ENCODE measurements at regions not wholly inside any gene's neighbourhood (a gene's known extent, or its start where the extent isn't known, plus 50 kb on each side); places are given as distances from the start of the nearest gene placed in this dataset.

GRCh38 chr18:78571063-78571785 is 408.4 kb upstream of the SALL3 start:
- DNase-seq (ENCODE audit: low read depth) = no peak

GRCh38 chr18:78571831-78572347 is 407.7 kb upstream of the SALL3 start:
- DNase-seq (ENCODE audit: low read depth) = no peak

GRCh38 chr18:78573773-78574172 is 405.8 kb upstream of the SALL3 start:
- no peak for DNase-seq (ENCODE audit: low read depth)

GRCh38 chr18:78576967-78577366 is 402.7 kb upstream of the SALL3 start:
- no peak for DNase-seq (ENCODE audit: low read depth)

- no peak for DNase-seq (ENCODE audit: low read depth)
Observed at GRCh38 chr18:78579449-78579848, 400.2 kb upstream of the SALL3 start.

GRCh38 chr18:78579854-78580577 is 399.6 kb upstream of the SALL3 start:
- DNase-seq (ENCODE audit: low read depth) = no peak

- no peak for DNase-seq (ENCODE audit: low read depth)
Observed at GRCh38 chr18:78580835-78581339, 398.7 kb upstream of the SALL3 start.

- no peak for DNase-seq (ENCODE audit: low read depth)
Observed at GRCh38 chr18:78582181-78582709, 397.4 kb upstream of the SALL3 start.

GRCh38 chr18:78582898-78583738 is 396.5 kb upstream of the SALL3 start:
- no peak for DNase-seq (ENCODE audit: low read depth)

GRCh38 chr18:78583739-78584458 is 395.7 kb upstream of the SALL3 start:
- no peak for DNase-seq (ENCODE audit: low read depth)

GRCh38 chr18:78584459-78585022 is 395.1 kb upstream of the SALL3 start:
- no peak for DNase-seq (ENCODE audit: low read depth)

GRCh38 chr18:78586586-78586985 is 393.0 kb upstream of the SALL3 start:
- DNase-seq (ENCODE audit: low read depth) = no peak

GRCh38 chr18:78587096-78587495 is 392.5 kb upstream of the SALL3 start:
- DNase-seq (ENCODE audit: low read depth) = no peak

GRCh38 chr18:78587626-78588600 is 391.7 kb upstream of the SALL3 start:
- DNase-seq (ENCODE audit: low read depth) = no peak

- DNase-seq (ENCODE audit: low read depth) = no peak
Observed at GRCh38 chr18:78589916-78590437, 389.6 kb upstream of the SALL3 start.

- DNase-seq (ENCODE audit: low read depth) = no peak
Observed at GRCh38 chr18:78595453-78595852, 384.2 kb upstream of the SALL3 start.

- DNase-seq (ENCODE audit: low read depth) = no peak
Observed at GRCh38 chr18:78595924-78596573, 383.6 kb upstream of the SALL3 start.

- DNase-seq (ENCODE audit: low read depth) = no peak
Observed at GRCh38 chr18:78596794-78597345, 382.7 kb upstream of the SALL3 start.

GRCh38 chr18:78601349-78601748 is 378.3 kb upstream of the SALL3 start:
- no peak for DNase-seq (ENCODE audit: low read depth)

All from activated gamma-delta T cell treated with anti-CD3 and anti-CD28 coated beads, Interleukin-2, amount 50 U/mL, for 16 hours (primary cell).